K562 (cell line): ENCODE measurements at regions not wholly inside any gene's neighbourhood (a gene's known extent, or its start where the extent isn't known, plus 50 kb on each side); places are given as distances from the start of the nearest gene placed in this dataset.

Source experiments
- ATAC-seq: fragments of 200-7000 bp; cut with Tn5 transposase; 3 replicates; pipeline ENCODE4 v1.9.1; 2020; ENCODE audit warnings: moderate library complexity
- BruUV-seq: library from RNA; stranded (reverse); fragments of 400-500 nt; replicated peaks from 2 replicates; lab custom pipeline; 2021; lab: Mats Ljungman, UMichigan
- CTCF ChIA-PET: fragments of 300-600 bp; formaldehyde crosslinking; extraction: SDS; loops from one replicate; lab custom pipeline; 2021; ENCODE audit warnings: low intra/inter-chr PET ratio; lab: Yijun Ruan, JAX
- POLR2A ChIA-PET: fragments of 300-600, 350-650 bp; sonication (Branson Sonifier 250); formaldehyde crosslinking; extraction: SDS; loops from one replicate; lab custom pipeline; 2021; ENCODE audit warnings: antibody characterized with exemption, inconsistent platforms; lab: Yijun Ruan, JAX
- DNase-seq, 4 experiments: peaks; one replicate each; pipeline versions ENCODE4 v3.0.0 to v3.0.0-alpha.2; 2011 to 2018; ENCODE audit warnings: low spot score in 3 of 4, mixed read lengths in 3 of 4; ENCODE audit errors: extremely low read depth in 1 of 4
- FAIRE-seq: peaks from 2 replicates; lab custom pipeline; 2011; peaks lifted over from hg19 to GRCh38; lab: Jason Lieb, UNC
- H2AFZ ChIP-seq: 2 replicates; pipeline ENCODE4 v1.6.0; 2011; ENCODE audit warnings: low read depth, low read length, control low read depth, inconsistent platforms
- H3K27ac ChIP-seq: fragments of 200-600 bp; 3 replicates; pipeline ENCODE4 v1.8.0; 2011; ENCODE audit warnings: low read depth, mild to moderate bottlenecking, control low read depth, inconsistent platforms, low read length, moderate library complexity, mixed read lengths; ENCODE audit errors: extremely low read depth
- H3K27me3 ChIP-seq, 2 experiments: fragments of 300-600 bp in 1 of 2; 2 replicates in 1 of 2; 3 replicates in 1 of 2; pipeline versions ENCODE4 v1.6.0 to v1.8.0; 2011; ENCODE audit warnings: inconsistent platforms in 2 of 2, low read length in 2 of 2, mild to moderate bottlenecking in 1 of 2, mixed read lengths in 1 of 2, moderate library complexity in 1 of 2; ENCODE audit not compliant: control insufficient read depth in 2 of 2, insufficient read depth in 2 of 2
- H3K36me3 ChIP-seq: fragments of 300-600 bp; 3 replicates; pipeline ENCODE4 v1.8.0; 2011; ENCODE audit warnings: mild to moderate bottlenecking, low read length, inconsistent platforms; ENCODE audit not compliant: control insufficient read depth, insufficient read depth
- H3K4me1 ChIP-seq, 2 experiments: fragments of 200-600 bp in 1 of 2; replicated peaks in 1 of 2; 2 replicates in 1 of 2; 3 replicates in 1 of 2; pipeline versions ENCODE4 v1.5.1 to v1.8.0; 2011; ENCODE audit warnings: inconsistent platforms in 2 of 2, low read length in 2 of 2, mild to moderate bottlenecking in 1 of 2, mixed read lengths in 1 of 2, moderate library complexity in 1 of 2; ENCODE audit not compliant: control insufficient read depth in 2 of 2, insufficient read depth in 2 of 2
- H3K4me2 ChIP-seq: 2 replicates; pipeline ENCODE4 v1.6.1; 2011; ENCODE audit warnings: low read length, control low read depth, inconsistent platforms, mixed read lengths; ENCODE audit not compliant: insufficient read depth
- H3K4me3 ChIP-seq: fragments of 200-600 bp; sonication (generic), shearing (Covaris generic); 2 replicates; pipeline ENCODE4 v1.5.1; 2016; ENCODE audit warnings: control low read depth, inconsistent platforms
- H3K79me2 ChIP-seq: fragments of 200-600 bp; 3 replicates; pipeline ENCODE4 v1.8.0; 2011; ENCODE audit warnings: low read length, inconsistent platforms; ENCODE audit not compliant: control insufficient read depth, insufficient read depth
- H3K9ac ChIP-seq, 2 experiments: 2 replicates each; pipeline versions ENCODE4 v1.6.0 to v1.6.1; 2011; ENCODE audit warnings: low read depth in 2 of 2, low read length in 2 of 2, control low read depth in 1 of 2, inconsistent platforms in 1 of 2, mild to moderate bottlenecking in 1 of 2, mixed read lengths in 1 of 2; ENCODE audit not compliant: insufficient read depth in 1 of 2
- H3K9me1 ChIP-seq: one replicate; pipeline ENCODE4 v1.6.0; 2011; ENCODE audit warnings: inconsistent platforms, mild to moderate bottlenecking, low read length, moderate library complexity; ENCODE audit not compliant: control insufficient read depth, insufficient read depth
- H3K9me3 ChIP-seq: replicated peaks from 2 replicates; pipeline ENCODE4 v1.5.1; 2011; ENCODE audit warnings: low read depth, low read length, inconsistent platforms; ENCODE audit not compliant: control insufficient read depth, insufficient read depth
- H4K20me1 ChIP-seq: replicated peaks from 2 replicates; pipeline ENCODE4 v1.6.1; 2011; ENCODE audit warnings: low read length, inconsistent platforms, mixed read lengths; ENCODE audit not compliant: control insufficient read depth, insufficient read depth
- KDM4B ChIP-seq, 2 experiments: fragments of 450-650 bp in 1 of 2; sonication (generic) in 1 of 2; IDR thresholded peaks; 2 replicates each; pipeline ENCODE4 v1.6.1; 2016 to 2017; ENCODE audit warnings: borderline replicate concordance in 2 of 2, antibody characterized with exemption in 1 of 2, low read depth in 1 of 2, mild to moderate bottlenecking in 1 of 2
- MTA2 ChIP-seq: fragments of 450-650 bp; IDR thresholded peaks from 2 replicates; pipeline ENCODE4 v1.6.1; 2016; ENCODE audit warnings: low read depth
- NONO ChIP-seq, 2 experiments: fragments of 200-400 bp in 1 of 2; fragments of 450-650 bp in 1 of 2; formaldehyde crosslinking in 1 of 2; IDR thresholded peaks; 2 replicates each; pipeline ENCODE4 v1.6.1; 2017; ENCODE audit warnings: low read depth in 2 of 2, mild to moderate bottlenecking in 2 of 2, moderate library complexity in 2 of 2, low read length in 1 of 2
- PHB2 ChIP-seq: fragments of 450-650 bp; IDR thresholded peaks from 2 replicates; pipeline ENCODE4 v1.6.1; 2017; ENCODE audit warnings: low read depth
- POLR2B ChIP-seq: fragments of 450-650 bp; IDR thresholded peaks from 2 replicates; pipeline ENCODE4 v1.6.1; 2018; ENCODE audit warnings: low read depth; ENCODE audit not compliant: partially characterized antibody
- PTRF ChIP-seq: fragments of 450-650 bp; IDR thresholded peaks from 2 replicates; pipeline ENCODE4 v1.6.1; 2016; ENCODE audit warnings: mild to moderate bottlenecking, missing genetic modification characterization, missing compliant biosample characterization
- SMAD1 ChIP-seq: fragments of 150-350 bp; IDR thresholded peaks from 2 replicates; pipeline ENCODE4 v1.6.1; 2014; ENCODE audit warnings: low read length, low read depth; ENCODE audit not compliant: partially characterized antibody
- ZEB2 ChIP-seq: fragments of 450-650 bp; IDR thresholded peaks from 2 replicates; pipeline ENCODE4 v1.6.1; 2016
- ZNF124 ChIP-seq: sonication (generic); formaldehyde crosslinking; IDR thresholded peaks from 2 replicates; pipeline ENCODE4 v1.8.1; 2022; ENCODE audit warnings: missing genetic modification reagents
- ZNF282 ChIP-seq: sonication (generic); formaldehyde crosslinking; IDR thresholded peaks from 2 replicates; pipeline ENCODE4 v1.8.1; 2023; ENCODE audit warnings: missing genetic modification reagents
- ZNF316 ChIP-seq: fragments of 450-650 bp; IDR thresholded peaks from 2 replicates; pipeline ENCODE4 v1.6.1; 2016
- in situ Hi-C: fragments of 300-500 bp; cut with MboI; formaldehyde crosslinking; loops from 4 replicates; pipeline ENCODE4 v1.15.0; 2018; ENCODE audit warnings: inconsistent platforms, mixed read lengths
- intact Hi-C: fragments of 100-400 bp; cut with micrococcal nuclease; formaldehyde crosslinking; loops from 2 replicates; pipeline ENCODE4 v1.14.2; 2022
- TF ChIP-seq, protein P1 (sequence below): sonication (generic); formaldehyde crosslinking; IDR thresholded peaks from 2 replicates; pipeline ENCODE4 v1.8.0; 2022; ENCODE audit warnings: mild to moderate bottlenecking, missing genetic modification reagents, borderline replicate concordance
- TF ChIP-seq, protein P2 (sequence below): fragments of 250-450 bp; sonication (Bioruptor Pico); IDR thresholded peaks from 2 replicates; pipeline ENCODE4 v1.5.0; 2021; ENCODE audit warnings: mild to moderate bottlenecking, borderline replicate concordance

DNA sequence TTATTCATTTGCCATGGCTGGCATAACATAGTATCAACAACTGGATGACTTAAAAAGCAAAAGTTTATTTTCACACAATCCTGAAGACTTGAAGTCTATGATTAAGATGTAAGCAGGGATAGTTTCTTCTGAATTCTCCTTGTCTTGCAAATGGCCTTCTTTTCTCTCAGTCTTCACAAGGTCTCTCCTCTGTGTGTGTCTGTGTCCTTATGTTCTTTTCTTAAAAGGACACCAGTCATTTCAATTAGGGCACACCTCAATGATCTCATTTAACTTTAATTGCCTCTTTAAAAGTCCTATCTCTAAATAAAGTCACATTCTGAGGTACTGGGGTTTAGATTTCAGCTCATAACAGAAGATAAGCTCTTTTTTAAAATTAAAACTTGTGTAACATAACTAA is 399.7 kb downstream of the PABPC4L start:
- FAIRE-seq (no peak), ATAC-seq (no peak), DNase-seq (no peak)
- no peaks in the 10 kb centered on the region for H3K4me1 ChIP-seq
- no peaks in the 10 kb centered on the region for H3K9me1 ChIP-seq
- H3K27me3 ChIP-seq, result no peaks in the 10 kb centered on the region
- H3K4me3 ChIP-seq, result no peak overlapping the region
- BruUV-seq, result no TSS peak
- no peaks in the 10 kb centered on the region for H3K79me2 ChIP-seq
- no peak overlapping the region for H3K9ac ChIP-seq
- in situ Hi-C loops (no loop called here), intact Hi-C loops (no loop called here)
- H4K20me1 ChIP-seq, result no peaks in the 10 kb centered on the region
- ChIA-PET CTCF (no interaction called here), POLR2A (no interaction called here)
- no peak overlapping the region for H2AFZ ChIP-seq
- H3K9me3 ChIP-seq, result no peaks in the 10 kb centered on the region
- no peaks in the 10 kb centered on the region for H3K36me3 ChIP-seq
- H3K4me2 ChIP-seq, result no peak overlapping the region
- no peak overlapping the region for H3K27ac ChIP-seq
- TF ChIP-seq, protein P1, sequence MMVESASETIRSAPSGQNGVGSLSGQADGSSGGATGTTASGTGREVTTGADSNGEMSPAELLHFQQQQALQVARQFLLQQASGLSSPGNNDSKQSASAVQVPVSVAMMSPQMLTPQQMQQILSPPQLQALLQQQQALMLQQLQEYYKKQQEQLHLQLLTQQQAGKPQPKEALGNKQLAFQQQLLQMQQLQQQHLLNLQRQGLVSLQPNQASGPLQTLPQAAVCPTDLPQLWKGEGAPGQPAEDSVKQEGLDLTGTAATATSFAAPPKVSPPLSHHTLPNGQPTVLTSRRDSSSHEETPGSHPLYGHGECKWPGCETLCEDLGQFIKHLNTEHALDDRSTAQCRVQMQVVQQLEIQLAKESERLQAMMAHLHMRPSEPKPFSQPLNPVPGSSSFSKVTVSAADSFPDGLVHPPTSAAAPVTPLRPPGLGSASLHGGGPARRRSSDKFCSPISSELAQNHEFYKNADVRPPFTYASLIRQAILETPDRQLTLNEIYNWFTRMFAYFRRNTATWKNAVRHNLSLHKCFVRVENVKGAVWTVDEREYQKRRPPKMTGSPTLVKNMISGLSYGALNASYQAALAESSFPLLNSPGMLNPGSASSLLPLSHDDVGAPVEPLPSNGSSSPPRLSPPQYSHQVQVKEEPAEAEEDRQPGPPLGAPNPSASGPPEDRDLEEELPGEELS (CRISPR knock-in tag), result no peak
- no peak for TF ChIP-seq MTA2
- TF ChIP-seq, protein P2, sequence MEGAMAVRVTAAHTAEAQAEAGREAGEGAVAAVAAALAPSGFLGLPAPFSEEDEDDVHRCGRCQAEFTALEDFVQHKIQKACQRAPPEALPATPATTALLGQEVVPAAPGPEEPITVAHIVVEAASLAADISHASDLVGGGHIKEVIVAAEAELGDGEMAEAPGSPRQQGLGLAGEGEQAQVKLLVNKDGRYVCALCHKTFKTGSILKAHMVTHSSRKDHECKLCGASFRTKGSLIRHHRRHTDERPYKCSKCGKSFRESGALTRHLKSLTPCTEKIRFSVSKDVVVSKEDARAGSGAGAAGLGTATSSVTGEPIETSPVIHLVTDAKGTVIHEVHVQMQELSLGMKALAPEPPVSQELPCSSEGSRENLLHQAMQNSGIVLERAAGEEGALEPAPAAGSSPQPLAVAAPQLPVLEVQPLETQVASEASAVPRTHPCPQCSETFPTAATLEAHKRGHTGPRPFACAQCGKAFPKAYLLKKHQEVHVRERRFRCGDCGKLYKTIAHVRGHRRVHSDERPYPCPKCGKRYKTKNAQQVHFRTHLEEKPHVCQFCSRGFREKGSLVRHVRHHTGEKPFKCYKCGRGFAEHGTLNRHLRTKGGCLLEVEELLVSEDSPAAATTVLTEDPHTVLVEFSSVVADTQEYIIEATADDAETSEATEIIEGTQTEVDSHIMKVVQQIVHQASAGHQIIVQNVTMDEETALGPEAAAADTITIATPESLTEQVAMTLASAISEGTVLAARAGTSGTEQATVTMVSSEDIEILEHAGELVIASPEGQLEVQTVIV (CRISPR knock-in tag), result no peak
- no peak for TF ChIP-seq KDM4B (IDR thresholded peaks at IDR 0.05; ENCODE audit: borderline replicate concordance in 2 of 2, low read depth in 1 of 2)
- no peak for TF ChIP-seq ZEB2
- no peak for TF ChIP-seq ZNF282 (CRISPR knock-in tag)
- TF ChIP-seq POLR2B, result no peak
- no peak for TF ChIP-seq ZNF124 (CRISPR knock-in tag)
- TF ChIP-seq NONO (IDR thresholded peaks at IDR 0.05; ENCODE audit: low read depth in 2 of 2, low read length in 1 of 2), result no peak
- no peak for TF ChIP-seq ZNF316
- no peak for TF ChIP-seq PTRF (tag)
- no peak for TF ChIP-seq PHB2
- no peak for TF ChIP-seq SMAD1
